ENCODE measurements at regions not wholly inside any gene's neighbourhood (a gene's known extent, or its start where the extent isn't known, plus 50 kb on each side); places are given as distances from the start of the nearest gene placed in this dataset.

DNA sequence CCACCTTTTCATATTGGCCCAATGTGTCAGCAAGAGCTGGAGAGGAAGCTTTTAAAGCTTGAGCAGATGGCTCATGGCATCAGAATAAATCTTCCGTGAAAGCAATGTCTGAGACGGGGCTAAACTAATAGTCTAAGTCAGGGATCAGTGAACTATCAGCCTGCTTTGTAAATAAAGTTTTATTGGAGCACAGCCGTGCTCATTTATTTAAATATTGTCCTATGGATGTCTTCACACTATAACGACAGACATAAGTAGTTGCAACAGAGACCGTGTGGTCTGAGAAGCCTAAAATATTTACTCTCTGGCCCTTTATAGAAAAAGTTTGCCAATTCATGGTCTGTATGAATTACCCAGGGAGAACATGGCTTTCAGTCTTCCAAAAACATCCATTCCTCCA, 85.6 kb upstream of the SLC44A1 start:
- TF ChIP-seq, protein P1, sequence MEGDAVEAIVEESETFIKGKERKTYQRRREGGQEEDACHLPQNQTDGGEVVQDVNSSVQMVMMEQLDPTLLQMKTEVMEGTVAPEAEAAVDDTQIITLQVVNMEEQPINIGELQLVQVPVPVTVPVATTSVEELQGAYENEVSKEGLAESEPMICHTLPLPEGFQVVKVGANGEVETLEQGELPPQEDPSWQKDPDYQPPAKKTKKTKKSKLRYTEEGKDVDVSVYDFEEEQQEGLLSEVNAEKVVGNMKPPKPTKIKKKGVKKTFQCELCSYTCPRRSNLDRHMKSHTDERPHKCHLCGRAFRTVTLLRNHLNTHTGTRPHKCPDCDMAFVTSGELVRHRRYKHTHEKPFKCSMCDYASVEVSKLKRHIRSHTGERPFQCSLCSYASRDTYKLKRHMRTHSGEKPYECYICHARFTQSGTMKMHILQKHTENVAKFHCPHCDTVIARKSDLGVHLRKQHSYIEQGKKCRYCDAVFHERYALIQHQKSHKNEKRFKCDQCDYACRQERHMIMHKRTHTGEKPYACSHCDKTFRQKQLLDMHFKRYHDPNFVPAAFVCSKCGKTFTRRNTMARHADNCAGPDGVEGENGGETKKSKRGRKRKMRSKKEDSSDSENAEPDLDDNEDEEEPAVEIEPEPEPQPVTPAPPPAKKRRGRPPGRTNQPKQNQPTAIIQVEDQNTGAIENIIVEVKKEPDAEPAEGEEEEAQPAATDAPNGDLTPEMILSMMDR (IDR thresholded peaks at IDR 0.05), result no peak
- no peak for TF ChIP-seq POLR2A (IDR thresholded peaks at IDR 0.05)
